ENCODE measurements at regions not wholly inside any gene's neighbourhood (a gene's known extent, or its start where the extent isn't known, plus 50 kb on each side); places are given as distances from the start of the nearest gene placed in this dataset.

DNA sequence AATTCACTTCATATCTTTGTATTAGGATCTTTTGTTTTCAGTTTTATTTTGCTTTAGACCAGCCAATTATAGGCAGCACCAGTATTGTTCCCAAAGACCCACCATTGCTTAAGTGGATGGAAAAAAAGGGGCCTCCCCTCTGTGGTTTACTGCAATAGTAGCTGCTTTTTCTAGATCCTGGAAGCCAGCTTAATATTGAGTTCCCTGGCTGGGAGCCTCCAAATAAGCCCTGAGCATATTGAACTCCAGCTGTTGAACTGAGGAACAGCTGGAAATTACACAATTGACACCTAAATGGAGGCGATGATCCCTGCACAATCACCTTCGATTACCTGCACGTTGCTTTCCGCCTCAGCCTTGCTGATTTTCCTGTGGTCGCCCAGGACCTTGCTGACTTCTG is 576.0 kb downstream of the SOX6 start:
- TF ChIP-seq GATA3 (IDR thresholded peaks at IDR 0.05; ENCODE audit: low read depth, low read length) (no peak), GATA2 (IDR thresholded peaks at IDR 0.05; ENCODE audit: low read depth, low read length) (no peak)

GRCh38 chr11:15780837-15781236 is 575.5 kb downstream of the SOX6 start:
- TF ChIP-seq GATA3 (IDR thresholded peaks at IDR 0.05; ENCODE audit: low read depth, low read length) (no peak), GATA2 (IDR thresholded peaks at IDR 0.05; ENCODE audit: low read depth, low read length) (no peak)

- TF ChIP-seq GATA3 (IDR thresholded peaks at IDR 0.05; ENCODE audit: low read depth, low read length) (no peak), GATA2 (IDR thresholded peaks at IDR 0.05; ENCODE audit: low read depth, low read length) (no peak)
Measured at GRCh38 chr11:15783619-15784018, 572.7 kb downstream of the SOX6 start.

DNA sequence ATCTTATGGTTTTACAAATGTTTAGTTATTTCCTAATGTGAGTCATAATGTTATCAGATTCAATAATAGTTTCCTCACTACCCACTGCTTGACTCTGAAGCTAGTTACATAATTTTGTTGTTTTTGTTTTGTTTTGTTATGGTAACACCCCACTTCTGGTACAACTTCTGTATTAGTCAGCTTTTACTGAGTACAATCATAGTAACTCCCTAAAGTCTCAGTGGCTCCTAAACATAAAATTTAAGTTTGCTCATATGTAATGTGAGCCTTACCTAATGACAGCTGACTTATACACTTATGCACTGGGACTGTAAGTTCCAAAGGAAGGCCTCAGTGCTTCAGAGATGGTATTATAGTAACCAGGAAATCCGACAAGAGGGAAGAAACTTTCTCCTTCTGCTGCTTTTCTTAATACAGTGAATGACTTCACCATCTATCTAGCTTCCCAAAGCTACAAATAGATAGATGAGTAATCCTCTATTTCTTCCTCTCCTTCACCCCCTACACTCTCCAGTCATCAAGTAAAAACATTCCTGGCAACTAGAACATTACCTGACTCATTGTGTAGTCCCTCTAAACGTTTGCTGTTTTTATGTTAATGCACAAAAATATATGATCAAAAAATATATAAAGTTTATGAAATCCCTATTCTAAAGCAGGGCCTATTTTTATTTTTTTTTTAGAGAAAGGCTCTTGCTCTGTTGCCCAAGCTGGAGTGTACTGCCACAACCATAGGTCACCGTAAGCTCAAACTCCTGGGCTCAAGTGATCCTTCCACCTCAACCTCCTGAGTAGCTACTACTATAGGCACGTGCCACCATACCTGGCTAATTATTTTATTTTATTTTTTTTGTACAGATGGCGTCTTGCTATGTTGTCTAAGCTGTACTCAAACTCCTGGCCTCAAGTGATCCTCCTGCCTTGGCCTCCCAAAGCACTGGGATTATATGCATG is 563.0 kb downstream of the SOX6 start:
- TF ChIP-seq GATA3 (IDR thresholded peaks at IDR 0.05; ENCODE audit: low read depth, low read length) (no peak), GATA2 (IDR thresholded peaks at IDR 0.05; ENCODE audit: low read depth, low read length) (no peak)

GRCh38 chr11:15794361-15795150 is 561.8 kb downstream of the SOX6 start:
- TF ChIP-seq GATA2 (IDR thresholded peaks at IDR 0.05; ENCODE audit: low read depth, low read length) (no peak), GATA3 (IDR thresholded peaks at IDR 0.05; ENCODE audit: low read depth, low read length) (no peak)

- TF ChIP-seq GATA2 (IDR thresholded peaks at IDR 0.05; ENCODE audit: low read depth, low read length): no peak
- no peak for TF ChIP-seq GATA3 (IDR thresholded peaks at IDR 0.05; ENCODE audit: low read depth, low read length)
Measured at GRCh38 chr11:15795378-15795777, 561.0 kb downstream of the SOX6 start.

GRCh38 chr11:15800111-15800800 is 556.1 kb downstream of the SOX6 start:
- TF ChIP-seq GATA3 (IDR thresholded peaks at IDR 0.05; ENCODE audit: low read depth, low read length): no peak
- TF ChIP-seq GATA2 (IDR thresholded peaks at IDR 0.05; ENCODE audit: low read depth, low read length): no peak

GRCh38 chr11:15801126-15801525 is 555.2 kb downstream of the SOX6 start:
- TF ChIP-seq GATA3 (IDR thresholded peaks at IDR 0.05; ENCODE audit: low read depth, low read length): no peak
- TF ChIP-seq GATA2 (IDR thresholded peaks at IDR 0.05; ENCODE audit: low read depth, low read length): no peak

DNA sequence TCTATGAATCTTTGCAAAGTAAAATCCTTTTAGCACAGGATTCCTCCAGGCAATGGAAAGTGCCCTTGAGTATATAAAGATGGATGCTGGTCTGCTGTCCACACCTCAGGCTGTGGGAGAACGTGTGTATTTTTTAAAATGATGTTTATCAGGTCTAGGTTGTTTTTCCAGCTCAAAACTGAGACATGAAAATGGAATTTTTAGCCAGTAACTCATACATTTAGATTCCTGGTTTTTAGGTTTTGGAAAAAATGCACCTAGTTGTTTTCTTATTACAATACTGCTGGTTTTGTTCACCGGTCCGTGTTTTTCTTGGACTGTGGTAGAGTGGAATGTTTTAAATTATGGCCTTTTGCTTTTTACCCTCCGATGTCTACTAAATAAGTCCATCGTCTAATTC is 554.7 kb downstream of the SOX6 start:
- TF ChIP-seq GATA2 (IDR thresholded peaks at IDR 0.05; ENCODE audit: low read depth, low read length): no peak
- TF ChIP-seq GATA3 (IDR thresholded peaks at IDR 0.05; ENCODE audit: low read depth, low read length): no peak

DNA sequence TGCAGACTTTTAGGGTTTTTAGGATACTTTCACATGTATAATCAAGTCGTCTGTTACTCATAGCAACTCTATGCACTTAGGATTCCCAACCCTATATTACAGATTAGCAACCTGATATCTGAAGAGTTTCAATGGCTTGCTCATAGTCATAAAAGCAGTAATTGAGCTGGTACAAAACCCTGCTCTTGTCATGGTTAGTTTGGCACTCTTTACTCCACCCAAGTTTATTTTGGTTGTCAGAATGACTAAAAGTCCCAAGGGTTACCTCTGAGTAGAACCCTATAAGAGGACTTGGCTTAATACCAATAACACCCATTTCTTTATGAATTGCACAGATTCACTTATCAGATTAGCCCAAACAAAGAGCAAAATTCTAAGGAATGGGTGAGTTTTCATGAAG is 550.6 kb downstream of the SOX6 start:
- no peak for TF ChIP-seq GATA3 (IDR thresholded peaks at IDR 0.05; ENCODE audit: low read depth, low read length)
- no peak for TF ChIP-seq GATA2 (IDR thresholded peaks at IDR 0.05; ENCODE audit: low read depth, low read length)

DNA sequence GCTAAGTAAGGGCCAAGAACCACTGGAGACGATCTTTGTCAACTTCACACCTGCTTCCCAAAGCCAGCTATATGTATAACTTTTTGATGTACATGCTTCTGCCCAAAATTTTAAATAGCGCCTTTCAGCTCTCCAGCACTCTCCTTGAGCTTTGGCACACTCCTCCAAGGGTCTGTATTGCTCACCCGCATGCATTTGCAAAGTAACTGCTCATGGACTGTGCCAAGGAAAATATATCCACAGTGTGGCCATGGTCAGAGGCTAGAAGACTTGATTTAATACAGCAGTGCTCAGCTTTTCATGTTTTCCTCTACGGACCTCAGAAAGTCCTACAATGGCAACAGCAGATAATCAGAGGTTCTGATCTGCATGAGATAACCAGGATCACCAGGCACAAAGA is 550.1 kb downstream of the SOX6 start:
- TF ChIP-seq GATA3 (IDR thresholded peaks at IDR 0.05; ENCODE audit: low read depth, low read length) (no peak), GATA2 (IDR thresholded peaks at IDR 0.05; ENCODE audit: low read depth, low read length) (no peak)

DNA sequence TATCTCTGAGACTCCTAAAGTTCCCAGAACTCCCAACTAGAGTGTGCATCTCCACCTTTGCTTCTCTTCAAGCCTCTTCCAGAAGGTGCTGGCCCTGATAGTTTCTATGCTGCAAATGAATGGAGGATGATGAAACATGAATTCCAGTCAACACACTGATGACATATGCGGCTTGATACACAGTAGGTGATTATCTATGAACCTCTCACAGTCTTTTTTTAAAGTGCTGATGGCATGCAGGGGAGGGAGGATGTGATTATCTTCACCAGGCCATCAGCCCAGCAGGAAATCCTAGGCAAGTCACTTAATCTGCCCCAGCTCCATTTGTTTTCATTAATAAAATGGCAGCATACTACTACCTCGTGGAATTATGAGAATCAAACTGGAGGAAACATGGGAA is 548.5 kb downstream of the SOX6 start:
- no peak for TF ChIP-seq GATA2 (IDR thresholded peaks at IDR 0.05; ENCODE audit: low read depth, low read length)
- no peak for TF ChIP-seq GATA3 (IDR thresholded peaks at IDR 0.05; ENCODE audit: low read depth, low read length)

DNA sequence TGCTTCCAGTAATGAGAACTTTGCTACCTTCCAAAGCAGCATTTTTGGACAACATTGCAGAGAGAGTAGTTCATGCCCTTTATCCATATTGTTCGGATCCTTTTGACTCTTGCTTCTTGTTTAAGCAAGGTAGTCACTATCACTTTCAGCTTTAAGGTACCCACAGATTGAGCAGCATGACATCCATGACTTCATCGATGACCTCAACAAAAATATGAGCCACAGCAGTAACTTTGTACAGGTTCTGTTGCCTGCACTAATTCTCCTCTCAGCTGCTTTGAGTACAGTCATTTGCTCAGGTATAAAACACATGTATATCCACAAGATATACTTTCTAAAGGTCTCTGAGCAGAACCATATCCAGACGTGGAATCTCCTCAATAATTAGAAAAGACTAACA is 546.3 kb downstream of the SOX6 start:
- TF ChIP-seq GATA2 (IDR thresholded peaks at IDR 0.05; ENCODE audit: low read depth, low read length) (no peak), GATA3 (IDR thresholded peaks at IDR 0.05; ENCODE audit: low read depth, low read length) (no peak)

- TF ChIP-seq GATA2 (IDR thresholded peaks at IDR 0.05; ENCODE audit: low read depth, low read length) (no peak), GATA3 (IDR thresholded peaks at IDR 0.05; ENCODE audit: low read depth, low read length) (no peak)
Measured at GRCh38 chr11:15810525-15810924, 545.8 kb downstream of the SOX6 start.

Data from SH-SY5Y (cell line).